ENCODE measurements at regions not wholly inside any gene's neighbourhood (a gene's known extent, or its start where the extent isn't known, plus 50 kb on each side); places are given as distances from the start of the nearest gene placed in this dataset.
"Not testable (repeated sequence)": the region's sequence is repeated elsewhere in the genome, so short reads cannot be mapped to it uniquely, and the experiment has no call there.

- Histone ChIP-seq H3K36me3 (no peaks in the 10 kb centered on the region), H3K9me3 (no peaks in the 10 kb centered on the region), H3K27ac (no peak overlapping the region), H3K27me3 (no peaks in the 10 kb centered on the region), H3K4me1 (no peaks in the 10 kb centered on the region), H3K4me3 (no peak overlapping the region)
- TF ChIP-seq POLR2A (IDR thresholded peaks at IDR 0.05): no peak
- TF ChIP-seq, protein P1, sequence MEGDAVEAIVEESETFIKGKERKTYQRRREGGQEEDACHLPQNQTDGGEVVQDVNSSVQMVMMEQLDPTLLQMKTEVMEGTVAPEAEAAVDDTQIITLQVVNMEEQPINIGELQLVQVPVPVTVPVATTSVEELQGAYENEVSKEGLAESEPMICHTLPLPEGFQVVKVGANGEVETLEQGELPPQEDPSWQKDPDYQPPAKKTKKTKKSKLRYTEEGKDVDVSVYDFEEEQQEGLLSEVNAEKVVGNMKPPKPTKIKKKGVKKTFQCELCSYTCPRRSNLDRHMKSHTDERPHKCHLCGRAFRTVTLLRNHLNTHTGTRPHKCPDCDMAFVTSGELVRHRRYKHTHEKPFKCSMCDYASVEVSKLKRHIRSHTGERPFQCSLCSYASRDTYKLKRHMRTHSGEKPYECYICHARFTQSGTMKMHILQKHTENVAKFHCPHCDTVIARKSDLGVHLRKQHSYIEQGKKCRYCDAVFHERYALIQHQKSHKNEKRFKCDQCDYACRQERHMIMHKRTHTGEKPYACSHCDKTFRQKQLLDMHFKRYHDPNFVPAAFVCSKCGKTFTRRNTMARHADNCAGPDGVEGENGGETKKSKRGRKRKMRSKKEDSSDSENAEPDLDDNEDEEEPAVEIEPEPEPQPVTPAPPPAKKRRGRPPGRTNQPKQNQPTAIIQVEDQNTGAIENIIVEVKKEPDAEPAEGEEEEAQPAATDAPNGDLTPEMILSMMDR (IDR thresholded peaks at IDR 0.05): no peak
- WGBS, 2 donors: 72 to 74% methylated on average over 2 of the region's 2 CpGs
- intact Hi-C loops (cut with DNase I): no loop called here
- no peak for DNase-seq
Observed at GRCh38 chr5:96483878-96484277, 50.8 kb upstream of the PCSK1 start.

DNA sequence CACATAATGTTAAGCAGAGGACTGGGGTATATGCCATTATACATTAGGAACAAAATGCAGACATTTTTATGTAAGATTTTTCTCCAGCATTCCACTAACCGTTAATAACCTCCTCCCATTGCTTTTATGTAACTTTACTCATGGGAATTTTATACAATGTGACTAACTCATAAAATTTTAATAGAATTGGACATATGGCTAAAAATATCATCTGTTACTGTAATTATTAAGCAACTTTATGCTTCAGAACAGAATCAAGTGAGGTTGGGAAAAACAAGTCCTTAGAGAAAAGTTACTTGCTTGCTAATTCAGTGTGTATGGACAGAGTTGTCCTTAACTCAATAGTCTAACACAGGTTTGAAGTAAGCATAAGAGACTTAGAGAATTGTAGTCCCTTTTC is 54.8 kb upstream of the PCSK1 start:
- no peaks in the 10 kb centered on the region for H3K9me3 ChIP-seq
- TF ChIP-seq POLR2A (IDR thresholded peaks at IDR 0.05): no peak
- TF ChIP-seq, protein P1 (IDR thresholded peaks at IDR 0.05): no peak
- no peak overlapping the region for H3K4me3 ChIP-seq
- H3K27ac ChIP-seq: no peak overlapping the region
- H3K36me3 ChIP-seq: no peaks in the 10 kb centered on the region
- no peak for DNase-seq
- H3K4me1 ChIP-seq: no peaks in the 10 kb centered on the region
- intact Hi-C loops (cut with DNase I): no loop called here
- no peaks in the 10 kb centered on the region for H3K27me3 ChIP-seq
- WGBS, 2 donors: 54 to 82% methylated on average over 1 of the region's 1 CpG

GRCh38 chr5:96489532-96489931 is 56.5 kb upstream of the PCSK1 start:
- Histone ChIP-seq H3K27ac (no peak overlapping the region), H3K36me3 (no peaks in the 10 kb centered on the region), H3K27me3 (no peaks in the 10 kb centered on the region), H3K4me3 (no peak overlapping the region), H3K9me3 (no peaks in the 10 kb centered on the region), H3K4me1 (no peaks in the 10 kb centered on the region)
- intact Hi-C loops (cut with DNase I): no loop called here
- no peak for DNase-seq
- TF ChIP-seq POLR2A (IDR thresholded peaks at IDR 0.05): no peak
- TF ChIP-seq, protein P1 (IDR thresholded peaks at IDR 0.05): no peak
- WGBS, 2 donors: 50 to 77% methylated on average over 2 of the region's 2 CpGs

DNA sequence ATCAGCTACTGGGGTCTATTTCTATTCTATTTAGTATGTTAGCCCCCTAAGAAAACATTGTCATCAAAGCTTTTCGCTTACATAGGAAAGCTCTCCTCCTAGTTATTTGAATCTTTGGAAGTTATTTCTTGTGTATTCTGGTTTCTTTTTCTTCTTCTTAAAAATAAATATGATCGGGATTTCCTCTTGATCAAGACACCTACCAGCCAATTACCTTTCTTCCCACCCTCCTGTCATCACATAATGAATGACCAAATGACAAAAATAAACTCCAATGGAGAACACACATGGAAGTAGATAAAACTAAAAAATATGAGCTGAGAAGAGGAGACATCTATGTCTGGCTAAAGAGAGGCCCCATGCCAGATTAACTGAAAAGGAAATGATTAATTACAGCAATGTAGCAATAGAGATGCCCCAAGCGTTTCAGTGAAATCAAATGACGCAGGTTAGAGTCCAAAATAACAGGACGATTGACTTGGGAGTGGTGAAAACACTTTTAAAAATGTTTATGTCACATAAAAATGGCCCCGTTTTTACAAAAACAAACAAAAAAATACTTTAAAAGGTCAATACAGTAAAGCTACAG is 59.5 kb upstream of the PCSK1 start:
- Histone ChIP-seq H3K36me3 (no peaks in the 10 kb centered on the region), H3K27me3 (no peaks in the 10 kb centered on the region), H3K4me3 (no peak overlapping the region), H3K9me3 (no peaks in the 10 kb centered on the region), H3K4me1 (no peaks in the 10 kb centered on the region), H3K27ac (no peak overlapping the region)
- no peak for DNase-seq
- no peak for TF ChIP-seq POLR2A (IDR thresholded peaks at IDR 0.05)
- TF ChIP-seq, protein P1 (IDR thresholded peaks at IDR 0.05): no peak
- intact Hi-C loops (cut with DNase I): no loop called here
- WGBS, 2 donors: 48 to 49% methylated on average over 6 of the region's 6 CpGs

DNA sequence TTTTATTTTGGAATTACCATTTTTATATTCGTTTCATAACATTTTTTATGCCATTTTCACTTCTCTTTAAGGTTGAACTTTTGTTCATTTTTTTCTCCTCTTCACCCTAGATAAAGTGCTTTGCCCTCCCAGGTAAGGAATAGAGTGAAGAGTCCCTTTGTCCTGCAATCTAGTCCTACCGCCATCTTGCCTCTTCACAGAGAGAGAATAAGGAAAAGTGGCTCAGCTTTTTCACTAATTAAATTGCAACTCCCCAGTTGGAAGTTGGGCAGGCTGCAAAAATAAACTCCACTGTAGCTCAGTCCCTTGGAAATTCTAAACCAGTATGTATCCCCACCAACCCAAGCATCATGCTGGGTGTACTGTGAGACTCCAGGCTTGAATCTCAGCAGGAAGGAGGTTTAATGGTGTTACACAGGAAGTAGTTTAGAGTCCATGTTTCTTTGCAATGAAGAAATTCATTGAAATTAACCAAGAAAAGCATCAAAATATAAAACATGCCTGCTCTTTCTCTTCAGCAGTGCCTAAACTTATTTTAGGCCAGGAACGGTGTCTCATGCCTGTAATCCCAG is 60.3 kb upstream of the PCSK1 start:
- no peak for DNase-seq
- Histone ChIP-seq H3K36me3 (no peaks in the 10 kb centered on the region), H3K27ac (no peak overlapping the region), H3K9me3 (no peaks in the 10 kb centered on the region), H3K27me3 (no peaks in the 10 kb centered on the region), H3K4me1 (no peaks in the 10 kb centered on the region), H3K4me3 (no peak overlapping the region)
- WGBS, 2 donors: 76 to 79% methylated on average over 3 of the region's 3 CpGs
- intact Hi-C loops (cut with DNase I): no loop called here
- TF ChIP-seq, protein P1 (IDR thresholded peaks at IDR 0.05): no peak
- no peak for TF ChIP-seq POLR2A (IDR thresholded peaks at IDR 0.05)

GRCh38 chr5:96495412-96495811 is 62.4 kb upstream of the PCSK1 start:
- H3K4me1 ChIP-seq; H3K27me3 ChIP-seq; H3K4me3 ChIP-seq; H3K27ac ChIP-seq; H3K9me3 ChIP-seq; intact Hi-C loops (cut with DNase I); H3K36me3 ChIP-seq; DNase-seq: not testable (repeated sequence)
- WGBS, 2 donors: 82 to 93% methylated on average over 1 of the region's 1 CpG

DNA sequence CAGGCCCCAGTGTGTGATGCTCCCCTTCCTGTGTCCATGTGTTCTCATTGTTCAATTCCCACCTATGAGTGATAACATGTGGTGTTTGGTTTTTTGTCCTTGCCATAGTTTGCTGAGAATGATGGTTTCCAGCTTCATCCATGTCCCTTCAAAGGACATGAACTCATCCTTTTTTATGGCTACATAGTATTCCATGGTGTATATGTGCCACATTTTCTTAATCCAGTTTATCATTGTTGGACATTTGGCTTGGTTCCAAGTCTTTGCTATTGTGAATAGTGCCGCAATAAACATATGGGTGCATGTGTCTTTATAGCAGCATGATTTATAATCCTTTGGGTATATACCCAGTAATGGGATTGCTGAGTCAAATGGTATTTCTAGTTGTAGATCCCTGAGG is 64.0 kb upstream of the PCSK1 start:
- H3K27ac ChIP-seq; H3K27me3 ChIP-seq; DNase-seq; H3K4me3 ChIP-seq; H3K4me1 ChIP-seq; H3K9me3 ChIP-seq; intact Hi-C loops (cut with DNase I); H3K36me3 ChIP-seq: not testable (repeated sequence)
- WGBS, 2 donors: 82 to 100% methylated on average over 1 of the region's 1 CpG

All from esophagus squamous epithelium (tissue), 5 donors.